CD4-positive, alpha-beta T cell treated with Interferon alpha-2 for 1 hour (primary cell): ENCODE measurements at regions not wholly inside any gene's neighbourhood (a gene's known extent, or its start where the extent isn't known, plus 50 kb on each side); places are given as distances from the start of the nearest gene placed in this dataset.

Experiments used
- DNase-seq, 2 donors: peaks; one replicate each; pipeline ENCODE4 v3.0.0-alpha.2; 2020 to 2022

- DNase-seq, result no peak
These were observed 140.3 kb upstream of the SEL1L start for GRCh38 chr14:81673930-81674329.

GRCh38 chr14:81676395-81676794 lies 142.7 kb upstream of the SEL1L start:
- no peak for DNase-seq

GRCh38 chr14:81676879-81677278 lies 143.2 kb upstream of the SEL1L start:
- DNase-seq, result no peak

- no peak for DNase-seq
These were observed 144.1 kb upstream of the SEL1L start for GRCh38 chr14:81677736-81678135.

GRCh38 chr14:81679226-81679625 lies 145.6 kb upstream of the SEL1L start:
- DNase-seq, result no peak

- DNase-seq, result no peak
These were observed 147.9 kb upstream of the SEL1L start for GRCh38 chr14:81681541-81681940.

GRCh38 chr14:81682134-81682533 lies 148.5 kb upstream of the SEL1L start:
- no peak for DNase-seq

GRCh38 chr14:81682701-81683100 lies 149.0 kb upstream of the SEL1L start:
- DNase-seq, result no peak

- no peak for DNase-seq
These were observed 151.0 kb upstream of the SEL1L start for GRCh38 chr14:81684696-81685095.

GRCh38 chr14:81686512-81686911 lies 152.9 kb upstream of the SEL1L start:
- no peak for DNase-seq

- DNase-seq, result no peak
These were observed 158.3 kb upstream of the SEL1L start for GRCh38 chr14:81691931-81692330.

- DNase-seq, result no peak
These were observed 160.8 kb upstream of the SEL1L start for GRCh38 chr14:81694419-81694818.

- no peak for DNase-seq
These were observed 176.0 kb upstream of the SEL1L start for GRCh38 chr14:81709681-81710080.

GRCh38 chr14:81710232-81710845 lies 176.7 kb upstream of the SEL1L start:
- DNase-seq, result peak in 1 of 2 donors; percentile 10

- DNase-seq, result no peak
These were observed 182.1 kb upstream of the SEL1L start for GRCh38 chr14:81715731-81716130.

- no peak for DNase-seq
These were observed 183.3 kb upstream of the SEL1L start for GRCh38 chr14:81716953-81717352.

GRCh38 chr14:81723956-81724355 lies 190.3 kb upstream of the SEL1L start:
- no peak for DNase-seq

GRCh38 chr14:81727218-81727617 lies 193.6 kb upstream of the SEL1L start:
- no peak for DNase-seq

- no peak for DNase-seq
These were observed 194.8 kb upstream of the SEL1L start for GRCh38 chr14:81728447-81728846.

- no peak for DNase-seq
These were observed 196.0 kb upstream of the SEL1L start for GRCh38 chr14:81729622-81730021.

- no peak for DNase-seq
These were observed 204.3 kb upstream of the SEL1L start for GRCh38 chr14:81737938-81738337.

- no peak for DNase-seq
These were observed 205.4 kb upstream of the SEL1L start for GRCh38 chr14:81738946-81739659.

- DNase-seq, result no peak
These were observed 210.0 kb upstream of the SEL1L start for GRCh38 chr14:81743605-81744004.

- no peak for DNase-seq
These were observed 217.5 kb upstream of the SEL1L start for GRCh38 chr14:81751198-81751597.

- DNase-seq, result no peak
These were observed 225.9 kb upstream of the SEL1L start for GRCh38 chr14:81759541-81759940.
